HG02571 (cell line): ENCODE measurements at regions not wholly inside any gene's neighbourhood (a gene's known extent, or its start where the extent isn't known, plus 50 kb on each side); places are given as distances from the start of the nearest gene placed in this dataset.
"Not testable (repeated sequence)": the region's sequence is repeated elsewhere in the genome, so short reads cannot be mapped to it uniquely, and the experiment has no call there.

Experiments
- ATAC-seq: cut with Tn5 transposase; IDR thresholded peaks from one replicate; pipeline ENCODE4 v1.9.1; 2021; ENCODE audit warnings: mild to moderate bottlenecking, moderate library complexity; ENCODE audit not compliant: unreplicated experiment

DNA sequence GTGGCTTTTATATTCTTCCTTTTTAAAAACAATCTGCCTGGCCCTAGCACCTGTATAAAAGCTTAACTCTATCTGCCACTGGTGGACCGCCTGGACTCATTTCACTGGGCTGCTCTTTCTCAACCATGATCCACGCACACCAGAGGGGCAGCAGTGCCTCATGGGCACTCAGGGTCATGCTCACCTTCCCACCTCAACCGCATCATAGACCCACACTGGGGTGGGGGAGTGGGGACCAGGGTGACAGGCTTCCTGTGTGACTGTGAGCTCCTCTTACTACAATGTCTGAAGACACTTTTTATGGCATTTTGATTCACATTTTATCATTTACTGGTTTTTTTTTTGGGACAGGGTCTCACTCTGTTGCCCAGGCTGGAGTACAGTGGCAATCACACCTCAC, 4038.8 kb upstream of the TPTE start:
- not testable (repeated sequence) for ATAC-seq

GRCh38 chr21:6483645-6484044, 4037.7 kb upstream of the TPTE start:
- not testable (repeated sequence) for ATAC-seq

- not testable (repeated sequence) for ATAC-seq
These were observed 4034.6 kb upstream of the TPTE start for GRCh38 chr21:6486821-6487220.

DNA sequence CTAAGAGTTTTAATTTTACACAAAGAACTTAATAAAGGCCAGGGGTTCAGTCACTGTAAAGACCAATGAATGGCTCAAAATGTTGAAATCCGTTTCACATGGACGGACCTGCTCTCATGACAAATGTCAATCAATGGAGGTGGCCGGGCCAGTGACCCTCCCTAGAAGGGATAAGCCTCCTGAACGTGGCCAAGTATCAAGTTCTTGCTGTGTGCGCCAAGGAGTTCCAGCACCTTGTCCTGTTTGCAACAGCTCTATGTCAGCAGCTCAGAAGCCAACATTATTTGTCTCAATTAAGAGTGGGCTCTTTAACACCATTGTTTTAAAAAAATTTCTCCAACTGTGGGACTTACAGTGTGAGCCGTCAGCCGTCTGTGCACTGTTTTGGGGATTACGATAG, 4028.7 kb upstream of the TPTE start:
- ATAC-seq, result not testable (repeated sequence)

GRCh38 chr21:6493957-6494356, 4027.4 kb upstream of the TPTE start:
- ATAC-seq, result not testable (repeated sequence)

DNA sequence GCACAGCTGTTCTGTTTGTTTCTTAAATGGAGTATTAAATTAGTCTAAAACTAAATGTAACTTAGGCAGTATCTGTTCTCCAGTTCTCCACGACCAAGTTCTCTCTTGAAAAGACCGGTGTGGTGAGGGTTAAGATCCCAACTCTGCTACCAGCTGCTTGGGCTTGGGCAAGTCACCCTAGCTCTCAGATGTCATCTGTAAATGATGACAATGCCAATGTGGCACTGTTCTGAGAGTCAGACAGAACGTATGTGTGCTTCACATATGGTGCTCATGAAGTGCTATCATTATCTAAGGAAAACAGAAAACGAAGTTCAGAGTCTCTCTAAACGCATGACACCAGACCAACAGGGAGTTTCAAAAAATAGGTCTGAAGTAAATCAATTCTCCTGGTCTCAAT, 4025.0 kb upstream of the TPTE start:
- ATAC-seq, result not testable (repeated sequence)

GRCh38 chr21:6498716-6499115, 4022.7 kb upstream of the TPTE start:
- peak; percentile 21 for ATAC-seq

GRCh38 chr21:6499128-6499826, 4022.1 kb upstream of the TPTE start:
- peak; percentile 59 for ATAC-seq

- ATAC-seq, result not testable (repeated sequence)
These were observed 4021.5 kb upstream of the TPTE start for GRCh38 chr21:6499866-6500265.

DNA sequence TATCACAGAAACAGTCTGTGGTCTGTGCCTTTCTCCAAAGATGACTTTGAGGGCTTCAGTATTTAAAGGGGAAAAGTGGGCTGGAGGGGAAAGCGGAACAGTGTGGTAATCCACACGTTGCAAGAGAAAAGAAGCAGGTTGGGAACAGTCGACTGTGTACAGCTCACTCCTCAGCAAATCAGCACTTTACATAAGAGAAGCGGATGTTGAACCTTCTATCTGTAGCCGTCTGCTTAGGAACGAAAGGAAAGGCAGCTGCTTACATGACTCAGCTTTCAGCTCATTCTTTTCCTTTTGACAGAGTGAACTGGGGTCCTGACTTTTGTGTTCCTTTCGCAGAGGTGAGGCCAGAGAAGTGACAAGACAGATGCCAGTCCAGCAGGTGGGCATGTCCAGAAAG, 4020.7 kb upstream of the TPTE start:
- not testable (repeated sequence) for ATAC-seq

GRCh38 chr21:6506167-6506894, 4015.1 kb upstream of the TPTE start:
- ATAC-seq, result not testable (repeated sequence)

- ATAC-seq, result not testable (repeated sequence)
These were observed 4013.8 kb upstream of the TPTE start for GRCh38 chr21:6507632-6508031.

DNA sequence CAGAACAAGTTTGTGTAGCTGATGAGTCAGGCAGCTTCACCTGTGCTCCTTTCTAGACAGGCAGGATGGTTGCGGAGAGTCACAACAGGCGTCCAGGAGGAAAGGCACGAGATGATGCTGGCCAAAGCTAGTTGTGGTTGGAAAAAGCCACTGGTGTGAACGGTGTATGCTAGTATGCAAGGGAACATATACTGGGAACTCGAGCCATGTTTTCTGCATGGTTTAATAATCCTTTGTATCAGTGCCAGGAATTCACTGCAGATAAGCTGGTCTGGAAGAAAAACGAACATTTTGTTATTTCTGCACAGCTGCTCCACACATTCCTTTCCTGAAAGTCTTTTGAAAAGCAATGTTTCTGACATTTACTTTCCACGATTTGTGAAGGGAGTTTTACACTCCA, 3999.6 kb upstream of the TPTE start:
- not testable (repeated sequence) for ATAC-seq

- ATAC-seq, result not testable (repeated sequence)
These were observed 3995.2 kb upstream of the TPTE start for GRCh38 chr21:6526213-6526612.

- ATAC-seq, result not testable (repeated sequence)
These were observed 3990.7 kb upstream of the TPTE start for GRCh38 chr21:6530655-6531054.

GRCh38 chr21:6533261-6533660, 3988.1 kb upstream of the TPTE start:
- not testable (repeated sequence) for ATAC-seq

- ATAC-seq, result not testable (repeated sequence)
These were observed 3983.1 kb upstream of the TPTE start for GRCh38 chr21:6538320-6538719.

GRCh38 chr21:6539688-6540087, 3981.7 kb upstream of the TPTE start:
- ATAC-seq, result not testable (repeated sequence)

DNA sequence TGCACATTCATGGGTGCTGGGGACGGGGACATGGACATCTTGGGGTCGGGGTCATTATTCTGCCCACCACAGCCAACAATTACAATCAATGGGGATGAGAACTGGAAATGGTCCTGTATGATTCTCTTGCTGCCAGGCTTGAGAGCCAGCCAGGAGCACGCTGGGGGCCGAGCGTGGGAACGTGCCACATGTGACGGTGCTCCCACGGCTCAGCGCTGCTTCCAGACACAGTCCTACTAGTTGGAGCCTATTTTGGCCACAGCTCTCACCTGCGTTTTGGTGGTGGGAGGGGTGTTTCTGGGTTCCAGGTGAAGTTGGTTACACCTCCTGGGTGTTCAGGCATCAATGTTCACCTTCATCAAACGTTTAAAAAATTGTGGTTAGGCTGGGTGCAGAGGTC, 3980.3 kb upstream of the TPTE start:
- not testable (repeated sequence) for ATAC-seq

DNA sequence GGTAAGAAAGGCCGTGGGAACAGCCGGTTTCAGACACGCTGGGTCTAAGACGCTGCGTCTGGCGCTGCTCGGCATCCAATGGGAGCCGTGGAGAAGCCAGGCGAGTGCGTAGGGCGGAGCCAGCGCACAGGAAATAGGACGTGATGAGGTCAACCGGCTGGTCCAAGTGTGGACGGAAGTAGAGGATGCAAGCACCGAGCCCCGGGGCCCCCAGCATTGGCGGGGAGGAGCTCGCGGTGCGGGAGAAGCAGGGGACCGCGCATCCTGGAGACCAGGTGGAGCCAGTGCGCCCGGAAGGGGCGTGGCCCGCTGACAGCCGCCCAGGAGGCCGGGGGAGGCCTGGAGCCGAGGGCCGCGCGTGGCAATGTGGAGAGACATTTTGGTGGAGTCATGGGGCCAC, 3976.1 kb upstream of the TPTE start:
- ATAC-seq, result not testable (repeated sequence)

DNA sequence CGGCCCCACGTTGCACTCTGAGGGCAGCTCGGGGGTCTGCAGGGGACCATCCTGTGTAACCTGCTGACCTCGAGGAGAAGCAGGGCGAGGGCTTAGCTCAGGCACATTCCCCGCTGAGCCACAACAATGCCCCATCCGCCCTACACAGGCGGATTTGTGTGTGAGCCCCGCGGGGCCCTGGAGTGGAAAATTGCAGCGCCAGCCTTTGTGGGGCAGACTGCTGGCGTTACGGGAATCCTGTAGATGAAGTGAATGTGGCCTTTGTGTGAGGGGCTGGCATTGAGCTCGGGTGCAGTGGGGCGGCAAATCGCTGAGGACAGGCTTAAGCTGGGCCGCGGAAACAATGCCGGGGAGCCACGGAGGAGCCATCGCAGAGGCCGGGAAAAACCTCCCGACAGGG, 3970.3 kb upstream of the TPTE start:
- not testable (repeated sequence) for ATAC-seq
